Naive thymus-derived CD4-positive, alpha-beta T cell (primary cell): ENCODE measurements at regions not wholly inside any gene's neighbourhood (a gene's known extent, or its start where the extent isn't known, plus 50 kb on each side); places are given as distances from the start of the nearest gene placed in this dataset.

Experiments used
- ATAC-seq: fragments of 150-1000 bp; cut with Tn5 transposase; 2 replicates; pipeline ENCODE4 v1.10.0; 2021; ENCODE audit warnings: mild to moderate bottlenecking, moderate library complexity
- CTCF ChIA-PET: fragments of 350-600 bp; sonication (Branson Sonifier 250); formaldehyde crosslinking; loops from one replicate; lab custom pipeline; 2021; ENCODE audit warnings: antibody characterized with exemption; lab: Charles Lee
- POLR2A ChIA-PET: fragments of 350-600 bp; sonication (Branson Sonifier 250); formaldehyde crosslinking; loops from one replicate; lab custom pipeline; 2021; ENCODE audit warnings: antibody characterized with exemption, inconsistent platforms; lab: Charles Lee
- DNase-seq, 9 donors: peaks; one replicate each; pipeline versions ENCODE4 v3.0.0 to v3.0.0-alpha.2; 2020 to 2022; ENCODE audit warnings: mixed read lengths in 1 of 9
- H3K27ac ChIP-seq: one replicate; pipeline ENCODE4 v1.7.0; 2013; ENCODE audit warnings: mild to moderate bottlenecking, low read depth, low read length, moderate library complexity
- H3K27me3 ChIP-seq, 2 donors: one replicate each; pipeline ENCODE4 v1.7.0; 2013; ENCODE audit warnings: low read length in 2 of 2, mild to moderate bottlenecking in 2 of 2, moderate library complexity in 2 of 2; ENCODE audit not compliant: control insufficient read depth in 2 of 2, insufficient read depth in 2 of 2
- H3K36me3 ChIP-seq, 3 experiments: 1 replicate in 2 of 3; 2 replicates in 1 of 3; pipeline ENCODE4 v1.7.0; 2013; ENCODE audit warnings: low read length in 3 of 3, mild to moderate bottlenecking in 3 of 3, moderate library complexity in 1 of 3; ENCODE audit not compliant: insufficient read depth in 3 of 3, control insufficient read depth in 2 of 3
- H3K4me1 ChIP-seq, 2 donors: one replicate each; pipeline ENCODE4 v1.7.0; 2013; ENCODE audit warnings: low read length in 2 of 2, mild to moderate bottlenecking in 2 of 2, moderate library complexity in 1 of 2; ENCODE audit not compliant: control insufficient read depth in 2 of 2, insufficient read depth in 2 of 2
- H3K4me3 ChIP-seq: 2 replicates; pipeline ENCODE4 v1.7.0; 2013; ENCODE audit warnings: mild to moderate bottlenecking, low read length
- H3K9me3 ChIP-seq, 3 experiments: 1 replicate in 2 of 3; 2 replicates in 1 of 3; pipeline ENCODE4 v1.7.0; 2013; ENCODE audit warnings: low read length in 3 of 3; ENCODE audit not compliant: control insufficient read depth in 2 of 3
- H3K27ac Mint-ChIP-seq, 9 donors: one replicate each; pipeline ENCODE4 v1.8.0; 2020 to 2022; ENCODE audit warnings: mixed read lengths in 9 of 9, mild to moderate bottlenecking in 8 of 9, moderate library complexity in 5 of 9, inconsistent platforms in 2 of 9
- H3K27me3 Mint-ChIP-seq, 5 donors: one replicate each; pipeline ENCODE4 v1.8.0; 2021 to 2022; ENCODE audit warnings: mixed read lengths in 5 of 5, mild to moderate bottlenecking in 1 of 5
- H3K36me3 Mint-ChIP-seq, 5 donors: one replicate each; pipeline ENCODE4 v1.8.0; 2020 to 2022; ENCODE audit warnings: mixed read lengths in 5 of 5, mild to moderate bottlenecking in 3 of 5, inconsistent platforms in 1 of 5
- H3K4me1 Mint-ChIP-seq, 7 donors: one replicate each; pipeline ENCODE4 v1.8.0; 2020 to 2022; ENCODE audit warnings: mixed read lengths in 7 of 7, mild to moderate bottlenecking in 3 of 7, inconsistent platforms in 1 of 7
- H3K4me3 Mint-ChIP-seq, 10 donors: one replicate each; pipeline ENCODE4 v1.8.0; 2020 to 2022; ENCODE audit warnings: mild to moderate bottlenecking in 10 of 10, mixed read lengths in 10 of 10, moderate library complexity in 6 of 10, inconsistent platforms in 2 of 10
- H3K9me3 Mint-ChIP-seq, 11 donors: one replicate each; pipeline ENCODE4 v1.8.0; 2020 to 2022; ENCODE audit warnings: mixed read lengths in 11 of 11, mild to moderate bottlenecking in 4 of 11, inconsistent platforms in 1 of 11, moderate library complexity in 1 of 11
- intact Hi-C, 2 donors: fragments of 100-400 bp; cut with micrococcal nuclease; formaldehyde crosslinking; loops; one replicate each; pipeline ENCODE4 v1.15.1; 2023

GRCh38 chr21:39041816-39042215 lies 141.4 kb downstream of the PSMG1 start:
- intact Hi-C loops, result no loop called here
- Histone ChIP-seq H3K27me3 (no peaks in the 10 kb centered on the region), H3K9me3 (no peaks in the 10 kb centered on the region), H3K4me1 (peaks cover 0 to 3% of the 10 kb centered on the region in 2 donors), H3K27ac (no peak overlapping the region), H3K4me3 (no peak overlapping the region), H3K36me3 (no peaks in the 10 kb centered on the region)
- ChIA-PET POLR2A (no interaction called here), CTCF (no interaction called here)
- H3K9me3 Mint-ChIP-seq, result peaks cover 0 to 5% (median 0%) of the 10 kb centered on the region in 11 donors
- H3K4me3 Mint-ChIP-seq, result no peak overlapping the region
- H3K4me1 Mint-ChIP-seq, result peaks cover 3 to 19% (median 12%) of the 10 kb centered on the region in 7 donors
- H3K27me3 Mint-ChIP-seq, result peaks cover 0 to 5% (median 0%) of the 10 kb centered on the region in 5 donors
- DNase-seq (no peak), ATAC-seq (no peak)
- no peak overlapping the region for H3K27ac Mint-ChIP-seq
- H3K36me3 Mint-ChIP-seq, result no peaks in the 10 kb centered on the region

GRCh38 chr21:39040494-39041110 lies 142.6 kb downstream of the PSMG1 start:
- peaks cover 4 to 9% (median 7%) of the 10 kb centered on the region in 5 donors for H3K27me3 Mint-ChIP-seq
- intact Hi-C loops, result no loop called here
- H3K4me3 Mint-ChIP-seq, result peak overlapping the region in 4 of 10 donors; percentile 10 to 43 (median 30)
- ATAC-seq (no peak), DNase-seq (no peak)
- POLR2A ChIA-PET, result no interaction called here
- H3K36me3 Mint-ChIP-seq, result no peaks in the 10 kb centered on the region
- H3K36me3 ChIP-seq, result no peaks in the 10 kb centered on the region
- H3K4me3 ChIP-seq, result no peak overlapping the region
- H3K9me3 Mint-ChIP-seq, result peaks cover 0 to 5% (median 0%) of the 10 kb centered on the region in 11 donors
- H3K4me1 ChIP-seq, result peaks cover 0 to 3% of the 10 kb centered on the region in 2 donors
- no peaks in the 10 kb centered on the region for H3K27me3 ChIP-seq
- peak overlapping the region in 6 of 9 donors; percentile 6 to 68 (median 43) for H3K27ac Mint-ChIP-seq
- H3K4me1 Mint-ChIP-seq, result peaks cover 3 to 20% (median 12%) of the 10 kb centered on the region in 7 donors
- no peaks in the 10 kb centered on the region for H3K9me3 ChIP-seq
- H3K27ac ChIP-seq, result no peak overlapping the region
- CTCF ChIA-PET, result no interaction called here

GRCh38 chr21:39037807-39038405 lies 145.3 kb downstream of the PSMG1 start:
- Mint-ChIP-seq H3K27ac (no peak overlapping the region), H3K36me3 (no peaks in the 10 kb centered on the region), H3K4me3 (no peak overlapping the region), H3K9me3 (peaks cover 0 to 3% (median 0%) of the 10 kb centered on the region in 11 donors), H3K27me3 (peaks cover 12 to 24% (median 19%) of the 10 kb centered on the region in 5 donors), H3K4me1 (peaks cover 3 to 24% (median 12%) of the 10 kb centered on the region in 7 donors)
- no peak overlapping the region for H3K4me3 ChIP-seq
- no peaks in the 10 kb centered on the region for H3K27me3 ChIP-seq
- H3K4me1 ChIP-seq, result peaks cover 0 to 3% of the 10 kb centered on the region in 2 donors
- no peak for DNase-seq
- intact Hi-C loops, result no loop called here
- H3K27ac ChIP-seq, result no peak overlapping the region
- ChIA-PET POLR2A (no interaction called here), CTCF (no interaction called here)
- no peaks in the 10 kb centered on the region for H3K9me3 ChIP-seq
- ATAC-seq, result no peak
- no peaks in the 10 kb centered on the region for H3K36me3 ChIP-seq

- intact Hi-C loops, result no loop called here
- peaks cover 0 to 3% (median 0%) of the 10 kb centered on the region in 11 donors for H3K9me3 Mint-ChIP-seq
- H3K4me1 Mint-ChIP-seq, result peaks cover 3 to 24% (median 8%) of the 10 kb centered on the region in 7 donors
- no peaks in the 10 kb centered on the region for H3K9me3 ChIP-seq
- H3K27ac ChIP-seq, result no peak overlapping the region
- H3K4me3 Mint-ChIP-seq, result no peak overlapping the region
- H3K4me3 ChIP-seq, result no peak overlapping the region
- H3K27me3 Mint-ChIP-seq, result peaks cover 14 to 27% (median 18%) of the 10 kb centered on the region in 5 donors
- H3K36me3 Mint-ChIP-seq, result no peaks in the 10 kb centered on the region
- CTCF ChIA-PET, result no interaction called here
- H3K27ac Mint-ChIP-seq, result no peak overlapping the region
- ATAC-seq (no peak), DNase-seq (no peak)
- peaks cover 0 to 3% of the 10 kb centered on the region in 2 donors for H3K4me1 ChIP-seq
- no peaks in the 10 kb centered on the region for H3K36me3 ChIP-seq
- POLR2A ChIA-PET, result no interaction called here
- H3K27me3 ChIP-seq, result no peaks in the 10 kb centered on the region
Observed at GRCh38 chr21:39036581-39036980, 146.7 kb downstream of the PSMG1 start.

GRCh38 chr21:39034590-39035536 lies 148.4 kb downstream of the PSMG1 start:
- Histone ChIP-seq H3K4me3 (no peak overlapping the region), H3K36me3 (no peaks in the 10 kb centered on the region), H3K27ac (no peak overlapping the region), H3K9me3 (no peaks in the 10 kb centered on the region), H3K4me1 (no peaks in the 10 kb centered on the region), H3K27me3 (no peaks in the 10 kb centered on the region)
- H3K36me3 Mint-ChIP-seq, result no peaks in the 10 kb centered on the region
- no peak overlapping the region for H3K27ac Mint-ChIP-seq
- no peak overlapping the region for H3K4me3 Mint-ChIP-seq
- ATAC-seq (no peak), DNase-seq (no peak)
- H3K27me3 Mint-ChIP-seq, result peaks cover 16 to 31% (median 22%) of the 10 kb centered on the region in 5 donors
- intact Hi-C loops, result no loop called here
- ChIA-PET CTCF (no interaction called here), POLR2A (no interaction called here)
- peaks cover 0 to 1% (median 0%) of the 10 kb centered on the region in 11 donors for H3K9me3 Mint-ChIP-seq
- peaks cover 0 to 13% (median 0%) of the 10 kb centered on the region in 7 donors for H3K4me1 Mint-ChIP-seq

GRCh38 chr21:39033878-39034589 lies 149.2 kb downstream of the PSMG1 start:
- Mint-ChIP-seq H3K27me3 (peaks cover 16 to 31% (median 22%) of the 10 kb centered on the region in 5 donors), H3K4me3 (no peak overlapping the region), H3K9me3 (peaks cover 0 to 1% (median 0%) of the 10 kb centered on the region in 11 donors), H3K27ac (no peak overlapping the region), H3K4me1 (peaks cover 0 to 11% (median 0%) of the 10 kb centered on the region in 7 donors), H3K36me3 (no peaks in the 10 kb centered on the region)
- no peaks in the 10 kb centered on the region for H3K4me1 ChIP-seq
- ChIA-PET CTCF (interaction anchor here (0.5 kb wide), 1 partner anchor 266 kb away, joined by 4 read pairs; no protein-coding TSS in a partner anchor), POLR2A (no interaction called here)
- H3K4me3 ChIP-seq, result no peak overlapping the region
- no peaks in the 10 kb centered on the region for H3K36me3 ChIP-seq
- no peaks in the 10 kb centered on the region for H3K9me3 ChIP-seq
- H3K27ac ChIP-seq, result no peak overlapping the region
- DNase-seq (no peak), ATAC-seq (no peak)
- intact Hi-C loops, result no loop called here
- H3K27me3 ChIP-seq, result no peaks in the 10 kb centered on the region
